K562 (cell line): ENCODE measurements at regions not wholly inside any gene's neighbourhood (a gene's known extent, or its start where the extent isn't known, plus 50 kb on each side); places are given as distances from the start of the nearest gene placed in this dataset.

Experiments used
- CC2D1A ChIP-seq: fragments of 450-650 bp; IDR thresholded peaks from 2 replicates; pipeline ENCODE4 v1.6.1; 2017; ENCODE audit warnings: mild to moderate bottlenecking
- ESRRB ChIP-seq: fragments of 250-450 bp; sonication (Bioruptor Pico); IDR thresholded peaks from 2 replicates; pipeline ENCODE4 v1.5.0; 2020; ENCODE audit warnings: mild to moderate bottlenecking, moderate library complexity, borderline replicate concordance
- HSF4 ChIP-seq: fragments of 250-450 bp; sonication (Bioruptor Pico); IDR thresholded peaks from 2 replicates; pipeline ENCODE4 v2.1.2; 2022; ENCODE audit warnings: mild to moderate bottlenecking, moderate library complexity, borderline replicate concordance
- KLF10 ChIP-seq: fragments of 250-450 bp; sonication (Bioruptor Pico); IDR thresholded peaks from 2 replicates; pipeline ENCODE4 v1.6.1; 2021; ENCODE audit warnings: matching md5 sums
- KLF6 ChIP-seq: fragments of 250-450 bp; sonication (Bioruptor Pico); IDR thresholded peaks from 2 replicates; pipeline ENCODE4 v1.4.0; 2020; ENCODE audit warnings: mild to moderate bottlenecking, moderate library complexity, borderline replicate concordance
- MEF2A ChIP-seq: IDR thresholded peaks from 2 replicates; pipeline ENCODE4 v1.6.1; 2011; ENCODE audit warnings: low read depth, mild to moderate bottlenecking, low read length, moderate library complexity; ENCODE audit not compliant: control insufficient read depth
- NEUROD1 ChIP-seq: fragments of 150-350 bp; IDR thresholded peaks from 2 replicates; pipeline ENCODE4 v1.6.1; 2014; ENCODE audit warnings: borderline replicate concordance, low read length, low read depth; ENCODE audit not compliant: partially characterized antibody
- NFE2L1 ChIP-seq: fragments of 450-650 bp; IDR thresholded peaks from 2 replicates; pipeline ENCODE4 v1.6.1; 2016; ENCODE audit warnings: missing genetic modification characterization, low read depth, mild to moderate bottlenecking, missing compliant biosample characterization, moderate library complexity, borderline replicate concordance
- PHF20 ChIP-seq: fragments of 450-650 bp; IDR thresholded peaks from 2 replicates; pipeline ENCODE4 v1.6.1; 2018; ENCODE audit not compliant: partially characterized antibody
- RBM22 ChIP-seq: fragments of 200-400 bp; formaldehyde crosslinking; IDR thresholded peaks from 2 replicates; pipeline ENCODE4 v1.6.1; 2018; ENCODE audit warnings: low read length, low read depth; ENCODE audit not compliant: poor library complexity, severe bottlenecking
- RREB1 ChIP-seq: fragments of 250-450 bp; sonication (Bioruptor Pico); IDR thresholded peaks from 2 replicates; pipeline ENCODE4 v1.4.0; 2020
- SOX6 ChIP-seq: fragments of 450-650 bp; IDR thresholded peaks from 2 replicates; pipeline ENCODE4 v1.6.1; 2014; ENCODE audit warnings: mild to moderate bottlenecking
- SPI1 ChIP-seq: IDR thresholded peaks from 2 replicates; pipeline ENCODE4 v1.6.1; 2011; ENCODE audit warnings: low read depth, low read length, control low read depth, borderline replicate concordance
- TRIM28 ChIP-seq: fragments of 450-650 bp; IDR thresholded peaks from 2 replicates; pipeline ENCODE4 v1.6.1; 2017
- TSC22D4 ChIP-seq: fragments of 450-650 bp; IDR thresholded peaks from 2 replicates; pipeline ENCODE4 v1.6.1; 2016; ENCODE audit warnings: missing genetic modification characterization, missing biosample characterization, control low read depth
- ZHX1 ChIP-seq: fragments of 150-350 bp; conservative IDR thresholded peaks from 2 replicates; pipeline ENCODE4 v1.6.1; 2014; ENCODE audit warnings: low read length
- ZNF384 ChIP-seq: IDR thresholded peaks from 2 replicates; pipeline ENCODE4 v1.6.1; 2012; ENCODE audit warnings: low read depth, low read length, improper control_type of control experiment
- ZNF449 ChIP-seq: fragments of 250-450 bp; sonication (Bioruptor Pico); IDR thresholded peaks from 2 replicates; pipeline ENCODE4 v1.8.0; 2022; ENCODE audit warnings: moderate library complexity, mild to moderate bottlenecking, inconsistent platforms
- ZNF699 ChIP-seq: fragments of 250-450 bp; sonication (Bioruptor Pico); IDR thresholded peaks from 2 replicates; pipeline ENCODE4 v1.8.0; 2021; ENCODE audit warnings: mild to moderate bottlenecking, moderate library complexity; ENCODE audit not compliant: insufficient replicate concordance

- TF ChIP-seq RREB1 = no peak
- TF ChIP-seq KLF6 = no peak
- no peak for TF ChIP-seq ZNF449 (CRISPR knock-in tag)
- no peak for TF ChIP-seq TRIM28
- TF ChIP-seq MEF2A = no peak
- no peak for TF ChIP-seq TSC22D4
- no peak for TF ChIP-seq NFE2L1 (tag)
- no peak for TF ChIP-seq ZNF384
- TF ChIP-seq RBM22 = no peak
- TF ChIP-seq PHF20 = no peak
- no peak for TF ChIP-seq NEUROD1
- no peak for TF ChIP-seq ESRRB (CRISPR knock-in tag)
- no peak for TF ChIP-seq CC2D1A
- TF ChIP-seq HSF4 (CRISPR knock-in tag) = no peak
- TF ChIP-seq ZNF699 (CRISPR knock-in tag) = no peak
- no peak for TF ChIP-seq ZHX1
- TF ChIP-seq KLF10 (CRISPR knock-in tag) = no peak
- peak; percentile 84; the same call in 1 of the 2 replicates for TF ChIP-seq SOX6
- no peak for TF ChIP-seq SPI1
These were observed 144.6 kb downstream of the LRIG2 start (continued) for GRCh38 chr1:113217447-113218208.
